ENCODE measurements at regions not wholly inside any gene's neighbourhood (a gene's known extent, or its start where the extent isn't known, plus 50 kb on each side); places are given as distances from the start of the nearest gene placed in this dataset.

GRCh38 chr2:163210430-163210918 lies 371.9 kb upstream of the KCNH7 start:
- DNase-seq (ENCODE audit: low read depth) = no peak

GRCh38 chr2:163207693-163208370 lies 369.3 kb upstream of the KCNH7 start:
- TF ChIP-seq CTCF (IDR thresholded peaks at IDR 0.05; ENCODE audit: low read depth, low read length, missing control alignments) = no peak
- no peak for DNase-seq (ENCODE audit: low read depth)
- no peak overlapping the region for H3K4me3 ChIP-seq (ENCODE audit: low read depth, low read length)
- in situ Hi-C loops (cut with HindIII; ENCODE audit: low sequenced_read_pairs) = no loop called here

More at GRCh38 chr2:163210430-163210918, 371.9 kb upstream of the KCNH7 start:
- in situ Hi-C loops (cut with HindIII; ENCODE audit: low sequenced_read_pairs) = no loop called here
- H3K4me3 ChIP-seq (ENCODE audit: low read depth, low read length) = no peak overlapping the region
- no peak for TF ChIP-seq CTCF (IDR thresholded peaks at IDR 0.05; ENCODE audit: low read depth, low read length, missing control alignments)

DNA sequence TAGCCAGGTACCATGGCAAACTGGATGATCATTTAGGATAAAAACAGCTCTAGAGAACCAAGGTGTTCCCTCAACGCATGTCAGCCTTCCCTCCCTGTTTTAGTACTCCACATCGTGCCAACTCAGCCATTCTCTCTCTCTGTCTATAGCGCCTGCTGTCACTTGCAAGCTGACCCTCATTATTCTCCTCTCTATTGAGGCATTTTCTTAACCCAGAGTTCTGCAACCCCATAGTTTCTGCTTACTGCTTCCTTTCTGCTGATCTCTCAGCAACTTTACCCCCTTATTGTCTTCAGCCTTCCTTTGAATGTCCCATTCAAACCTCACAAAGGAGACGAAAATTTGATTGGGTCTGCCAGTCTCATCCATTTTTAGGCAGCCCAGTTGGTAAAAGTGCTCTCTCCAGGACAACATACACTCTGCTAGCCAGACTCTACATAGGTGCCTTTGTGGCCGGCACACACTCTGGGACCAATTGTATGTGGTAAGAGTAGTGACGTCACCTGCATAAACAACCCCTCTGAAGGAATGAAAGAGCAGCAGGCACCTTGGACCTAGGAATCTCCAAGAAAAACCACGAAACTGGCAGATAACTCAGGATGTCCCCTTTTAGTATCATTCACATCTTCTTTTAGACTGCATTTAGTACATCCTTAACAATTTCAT lies 367.2 kb upstream of the KCNH7 start:
- in situ Hi-C loops (cut with HindIII; ENCODE audit: low sequenced_read_pairs) = no loop called here
- TF ChIP-seq CTCF (IDR thresholded peaks at IDR 0.05; ENCODE audit: low read depth, low read length, missing control alignments) = no peak
- no peak overlapping the region for H3K4me3 ChIP-seq (ENCODE audit: low read depth, low read length)
- DNase-seq (ENCODE audit: low read depth) = no peak

DNA sequence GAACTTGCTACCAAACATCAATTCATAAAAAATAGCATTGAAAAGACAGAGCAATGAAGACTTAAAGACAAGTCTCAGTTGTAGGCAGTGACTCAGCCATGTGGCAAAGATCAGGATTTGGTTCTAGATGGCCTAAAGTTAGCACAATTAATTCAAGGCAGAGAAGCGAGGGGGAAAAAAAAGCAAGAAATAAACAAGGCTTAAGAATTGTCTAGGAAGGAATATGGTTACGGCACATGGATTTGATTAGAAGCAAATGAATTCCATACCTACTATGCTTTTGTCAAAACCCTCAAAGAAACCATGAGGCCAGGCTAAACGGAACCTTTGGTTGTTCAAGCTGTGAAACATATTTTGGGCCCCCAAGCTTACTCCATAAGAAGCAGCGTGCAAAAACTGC lies 362.2 kb upstream of the KCNH7 start:
- TF ChIP-seq CTCF (IDR thresholded peaks at IDR 0.05; ENCODE audit: low read depth, low read length, missing control alignments) = no peak
- in situ Hi-C loops (cut with HindIII; ENCODE audit: low sequenced_read_pairs) = no loop called here

GRCh38 chr2:163198972-163199371 lies 360.4 kb upstream of the KCNH7 start:
- no peak overlapping the region for H3K4me3 ChIP-seq (ENCODE audit: low read depth, low read length)
- in situ Hi-C loops (cut with HindIII; ENCODE audit: low sequenced_read_pairs) = no loop called here
- DNase-seq (ENCODE audit: low read depth) = no peak
- no peak for TF ChIP-seq CTCF (IDR thresholded peaks at IDR 0.05; ENCODE audit: low read depth, low read length, missing control alignments)

More for the DNA sequence above, 362.2 kb upstream of the KCNH7 start:
- DNase-seq (ENCODE audit: low read depth) = no peak
- H3K4me3 ChIP-seq (ENCODE audit: low read depth, low read length) = no peak overlapping the region

- no peak overlapping the region for H3K4me3 ChIP-seq (ENCODE audit: low read depth, low read length)
- no peak for DNase-seq (ENCODE audit: low read depth)
- TF ChIP-seq CTCF (IDR thresholded peaks at IDR 0.05; ENCODE audit: low read depth, low read length, missing control alignments) = no peak
- in situ Hi-C loops (cut with HindIII; ENCODE audit: low sequenced_read_pairs) = no loop called here
These were observed 359.4 kb upstream of the KCNH7 start for GRCh38 chr2:163198007-163198406.
